ENCODE measurements at regions not wholly inside any gene's neighbourhood (a gene's known extent, or its start where the extent isn't known, plus 50 kb on each side); places are given as distances from the start of the nearest gene placed in this dataset.

GRCh38 chr9:107212613-107213012, 70.5 kb upstream of the RAD23B start:
- no peaks in the 10 kb centered on the region for H3K9me3 ChIP-seq (ENCODE audit: insufficient read depth, low read depth, low read length)
- TF ChIP-seq, protein P1, sequence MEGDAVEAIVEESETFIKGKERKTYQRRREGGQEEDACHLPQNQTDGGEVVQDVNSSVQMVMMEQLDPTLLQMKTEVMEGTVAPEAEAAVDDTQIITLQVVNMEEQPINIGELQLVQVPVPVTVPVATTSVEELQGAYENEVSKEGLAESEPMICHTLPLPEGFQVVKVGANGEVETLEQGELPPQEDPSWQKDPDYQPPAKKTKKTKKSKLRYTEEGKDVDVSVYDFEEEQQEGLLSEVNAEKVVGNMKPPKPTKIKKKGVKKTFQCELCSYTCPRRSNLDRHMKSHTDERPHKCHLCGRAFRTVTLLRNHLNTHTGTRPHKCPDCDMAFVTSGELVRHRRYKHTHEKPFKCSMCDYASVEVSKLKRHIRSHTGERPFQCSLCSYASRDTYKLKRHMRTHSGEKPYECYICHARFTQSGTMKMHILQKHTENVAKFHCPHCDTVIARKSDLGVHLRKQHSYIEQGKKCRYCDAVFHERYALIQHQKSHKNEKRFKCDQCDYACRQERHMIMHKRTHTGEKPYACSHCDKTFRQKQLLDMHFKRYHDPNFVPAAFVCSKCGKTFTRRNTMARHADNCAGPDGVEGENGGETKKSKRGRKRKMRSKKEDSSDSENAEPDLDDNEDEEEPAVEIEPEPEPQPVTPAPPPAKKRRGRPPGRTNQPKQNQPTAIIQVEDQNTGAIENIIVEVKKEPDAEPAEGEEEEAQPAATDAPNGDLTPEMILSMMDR (conservative IDR thresholded peaks at IDR 0.05; ENCODE audit: low read length), result no peak
- no peak for TF ChIP-seq EZH2phosphoT487 (IDR thresholded peaks at IDR 0.05; ENCODE audit: borderline replicate concordance)
- no peaks in the 10 kb centered on the region for H3K79me2 ChIP-seq (ENCODE audit: insufficient read depth, low read length)
- H3K36me3 ChIP-seq (ENCODE audit: insufficient read depth, low read length), result no peaks in the 10 kb centered on the region
- H4K20me1 ChIP-seq (ENCODE audit: insufficient read depth, low read length, poor library complexity, severe bottlenecking), result no peaks in the 10 kb centered on the region
- H3K4me3 ChIP-seq (ENCODE audit: low read length, poor library complexity, severe bottlenecking), result no peak overlapping the region
- H3K9me2 ChIP-seq (replicated peaks; ENCODE audit: low read depth, low read length), result no peaks in the 10 kb centered on the region
- peaks cover 10% of the 10 kb centered on the region for H3K4me1 ChIP-seq (ENCODE audit: insufficient read depth, low read length, poor library complexity, severe bottlenecking)
- no peak overlapping the region for H3K9ac ChIP-seq (ENCODE audit: low read depth, low read length, poor library complexity, severe bottlenecking)
- H3F3A ChIP-seq (ENCODE audit: low read depth), result no peaks in the 10 kb centered on the region
- no peaks in the 10 kb centered on the region for H3K27me3 ChIP-seq (ENCODE audit: insufficient read depth, low read length, poor library complexity, severe bottlenecking)
- H3K4me2 ChIP-seq (ENCODE audit: low read depth, low read length, poor library complexity, severe bottlenecking), result no peak overlapping the region
- H2AFZ ChIP-seq (ENCODE audit: low read length), result no peak overlapping the region

DNA sequence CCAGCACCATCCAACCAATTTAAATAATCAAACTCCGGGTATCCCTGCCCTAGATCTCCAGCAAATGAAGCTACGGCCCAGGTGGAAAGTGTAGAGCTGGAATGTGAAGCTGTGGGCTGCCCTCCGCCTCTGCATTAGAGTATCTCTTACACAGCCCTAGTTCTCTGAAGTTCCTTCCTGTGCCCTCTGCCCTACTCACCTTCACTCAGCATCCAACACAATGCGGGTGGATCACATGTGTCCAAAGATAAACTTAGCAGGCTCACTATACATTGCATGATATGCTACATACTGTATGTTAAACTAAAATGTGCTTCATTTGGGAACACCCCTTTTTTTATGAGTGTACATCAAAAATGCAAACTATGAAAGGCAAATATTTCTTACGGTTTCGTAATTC, 70.0 kb upstream of the RAD23B start:
- Histone ChIP-seq H3K4me1 (ENCODE audit: insufficient read depth, low read length, poor library complexity, severe bottlenecking) (peaks cover 10% of the 10 kb centered on the region), H3K79me2 (ENCODE audit: insufficient read depth, low read length) (no peaks in the 10 kb centered on the region), H3K9ac (ENCODE audit: low read depth, low read length, poor library complexity, severe bottlenecking) (no peak overlapping the region), H3F3A (ENCODE audit: low read depth) (no peaks in the 10 kb centered on the region), H3K9me3 (ENCODE audit: insufficient read depth, low read depth, low read length) (no peaks in the 10 kb centered on the region), H3K4me3 (ENCODE audit: low read length, poor library complexity, severe bottlenecking) (no peak overlapping the region), H3K4me2 (ENCODE audit: low read depth, low read length, poor library complexity, severe bottlenecking) (peak overlapping the region; percentile 32), H2AFZ (ENCODE audit: low read length) (no peak overlapping the region), H3K27me3 (ENCODE audit: insufficient read depth, low read length, poor library complexity, severe bottlenecking) (no peaks in the 10 kb centered on the region), H4K20me1 (ENCODE audit: insufficient read depth, low read length, poor library complexity, severe bottlenecking) (no peaks in the 10 kb centered on the region), H3K36me3 (ENCODE audit: insufficient read depth, low read length) (no peaks in the 10 kb centered on the region), H3K9me2 (replicated peaks; ENCODE audit: low read depth, low read length) (no peaks in the 10 kb centered on the region)
- no peak for TF ChIP-seq EZH2phosphoT487 (IDR thresholded peaks at IDR 0.05; ENCODE audit: borderline replicate concordance)
- TF ChIP-seq, protein P1 (conservative IDR thresholded peaks at IDR 0.05; ENCODE audit: low read length), result no peak

GRCh38 chr9:107213561-107214028, 69.5 kb upstream of the RAD23B start:
- Histone ChIP-seq H3K9me2 (replicated peaks; ENCODE audit: low read depth, low read length) (no peaks in the 10 kb centered on the region), H3K4me3 (ENCODE audit: low read length, poor library complexity, severe bottlenecking) (no peak overlapping the region), H3K9ac (ENCODE audit: low read depth, low read length, poor library complexity, severe bottlenecking) (no peak overlapping the region), H3K4me1 (ENCODE audit: insufficient read depth, low read length, poor library complexity, severe bottlenecking) (peaks cover 10% of the 10 kb centered on the region), H4K20me1 (ENCODE audit: insufficient read depth, low read length, poor library complexity, severe bottlenecking) (no peaks in the 10 kb centered on the region), H3K36me3 (ENCODE audit: insufficient read depth, low read length) (no peaks in the 10 kb centered on the region), H3K79me2 (ENCODE audit: insufficient read depth, low read length) (no peaks in the 10 kb centered on the region), H3K9me3 (ENCODE audit: insufficient read depth, low read depth, low read length) (no peaks in the 10 kb centered on the region), H3K27me3 (ENCODE audit: insufficient read depth, low read length, poor library complexity, severe bottlenecking) (no peaks in the 10 kb centered on the region), H3F3A (ENCODE audit: low read depth) (no peaks in the 10 kb centered on the region), H2AFZ (ENCODE audit: low read length) (no peak overlapping the region), H3K4me2 (ENCODE audit: low read depth, low read length, poor library complexity, severe bottlenecking) (peak overlapping the region; percentile 32)
- TF ChIP-seq, protein P1 (conservative IDR thresholded peaks at IDR 0.05; ENCODE audit: low read length), result no peak
- no peak for TF ChIP-seq EZH2phosphoT487 (IDR thresholded peaks at IDR 0.05; ENCODE audit: borderline replicate concordance)

All from Loucy (cell line).